ENCODE measurements at regions not wholly inside any gene's neighbourhood (a gene's known extent, or its start where the extent isn't known, plus 50 kb on each side); places are given as distances from the start of the nearest gene placed in this dataset.

- no peak for DNase-seq
- Histone ChIP-seq H3K36me3 (no peaks in the 10 kb centered on the region), H3K4me1 (peaks cover 0 to 15% (median 7%) of the 10 kb centered on the region in 6 donors), H3K27me3 (replicated peaks in 1 of 7) (no peaks in the 10 kb centered on the region), H3K4me3 (no peak overlapping the region), H3K9me3 (no peaks in the 10 kb centered on the region), H3K27ac (no peak overlapping the region)
- intact Hi-C loops (cut with DNase I; ENCODE audit: low total_unique reads): no loop called here
- TF ChIP-seq POLR2A (IDR thresholded peaks at IDR 0.05) (no peak), POLR2AphosphoS5 (IDR thresholded peaks at IDR 0.05) (no peak)
- TF ChIP-seq, protein P1, sequence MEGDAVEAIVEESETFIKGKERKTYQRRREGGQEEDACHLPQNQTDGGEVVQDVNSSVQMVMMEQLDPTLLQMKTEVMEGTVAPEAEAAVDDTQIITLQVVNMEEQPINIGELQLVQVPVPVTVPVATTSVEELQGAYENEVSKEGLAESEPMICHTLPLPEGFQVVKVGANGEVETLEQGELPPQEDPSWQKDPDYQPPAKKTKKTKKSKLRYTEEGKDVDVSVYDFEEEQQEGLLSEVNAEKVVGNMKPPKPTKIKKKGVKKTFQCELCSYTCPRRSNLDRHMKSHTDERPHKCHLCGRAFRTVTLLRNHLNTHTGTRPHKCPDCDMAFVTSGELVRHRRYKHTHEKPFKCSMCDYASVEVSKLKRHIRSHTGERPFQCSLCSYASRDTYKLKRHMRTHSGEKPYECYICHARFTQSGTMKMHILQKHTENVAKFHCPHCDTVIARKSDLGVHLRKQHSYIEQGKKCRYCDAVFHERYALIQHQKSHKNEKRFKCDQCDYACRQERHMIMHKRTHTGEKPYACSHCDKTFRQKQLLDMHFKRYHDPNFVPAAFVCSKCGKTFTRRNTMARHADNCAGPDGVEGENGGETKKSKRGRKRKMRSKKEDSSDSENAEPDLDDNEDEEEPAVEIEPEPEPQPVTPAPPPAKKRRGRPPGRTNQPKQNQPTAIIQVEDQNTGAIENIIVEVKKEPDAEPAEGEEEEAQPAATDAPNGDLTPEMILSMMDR (IDR thresholded peaks at IDR 0.05 in 8 of 11, conservative IDR thresholded peaks at IDR 0.05 in 3 of 11): no peak
- 86 to 94% (median 90%) methylated on average over 1 of the region's 1 CpG for whole genome bisulfite sequencing, 5 donors
Measured at GRCh38 chr11:109986488-109986887, 106.7 kb upstream of the ZC3H12C start.

- H3K9me3 ChIP-seq: no peaks in the 10 kb centered on the region
- TF ChIP-seq POLR2A (IDR thresholded peaks at IDR 0.05): no peak
- TF ChIP-seq, protein P1 (IDR thresholded peaks at IDR 0.05 in 8 of 11, conservative IDR thresholded peaks at IDR 0.05 in 3 of 11): no peak
- no peak for TF ChIP-seq POLR2AphosphoS5 (IDR thresholded peaks at IDR 0.05)
- no peaks in the 10 kb centered on the region for H3K36me3 ChIP-seq
- DNase-seq: no peak
- no peak overlapping the region for H3K27ac ChIP-seq
- H3K4me3 ChIP-seq: no peak overlapping the region
- 93 to 98% (median 96%) methylated on average over 1 of the region's 1 CpG for WGBS, 5 donors
- no peaks in the 10 kb centered on the region for H3K4me1 ChIP-seq
- intact Hi-C loops (cut with DNase I; ENCODE audit: low total_unique reads): no loop called here
- no peaks in the 10 kb centered on the region for H3K27me3 ChIP-seq (replicated peaks in 1 of 7)
Measured at GRCh38 chr11:109991835-109992234, 101.4 kb upstream of the ZC3H12C start.

DNA sequence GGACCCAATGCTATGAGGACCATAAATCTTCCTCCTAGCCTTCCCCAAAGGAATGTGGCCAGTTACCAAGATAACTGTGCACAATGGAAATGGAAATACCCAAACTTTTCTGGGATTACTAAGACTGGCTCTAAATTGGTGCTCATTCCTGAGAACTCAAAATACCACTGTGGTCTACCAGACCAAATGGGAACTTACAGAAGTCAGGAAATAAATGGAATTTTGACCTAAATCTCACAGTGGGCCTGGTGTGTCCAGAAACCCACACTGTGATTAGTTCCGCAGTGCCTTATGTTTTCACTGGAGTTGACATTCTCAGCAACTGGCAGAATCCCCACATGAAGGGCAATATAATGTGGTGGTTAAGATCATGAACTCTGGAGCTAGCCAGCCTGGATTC is 99.4 kb upstream of the ZC3H12C start:
- no peaks in the 10 kb centered on the region for H3K9me3 ChIP-seq
- no peaks in the 10 kb centered on the region for H3K27me3 ChIP-seq (replicated peaks in 1 of 7)
- no peak overlapping the region for H3K4me3 ChIP-seq
- H3K4me1 ChIP-seq: no peaks in the 10 kb centered on the region
- no peaks in the 10 kb centered on the region for H3K36me3 ChIP-seq
- DNase-seq: no peak
- no peak overlapping the region for H3K27ac ChIP-seq
- 93 to 100% (median 98%) methylated on average over 1 of the region's 1 CpG for WGBS, 5 donors
- TF ChIP-seq POLR2AphosphoS5 (IDR thresholded peaks at IDR 0.05) (no peak), POLR2A (IDR thresholded peaks at IDR 0.05) (no peak)
- TF ChIP-seq, protein P1 (IDR thresholded peaks at IDR 0.05 in 8 of 11, conservative IDR thresholded peaks at IDR 0.05 in 3 of 11): no peak
- intact Hi-C loops (cut with DNase I; ENCODE audit: low total_unique reads): no loop called here

- no peaks in the 10 kb centered on the region for H3K36me3 ChIP-seq
- WGBS, 5 donors: 78 to 93% (median 90%) methylated on average over 6 of the region's 6 CpGs
- no peaks in the 10 kb centered on the region for H3K4me1 ChIP-seq
- no peak overlapping the region for H3K4me3 ChIP-seq
- intact Hi-C loops (cut with DNase I; ENCODE audit: low total_unique reads): no loop called here
- DNase-seq: no peak
- no peaks in the 10 kb centered on the region for H3K27me3 ChIP-seq (replicated peaks in 1 of 7)
- H3K27ac ChIP-seq: no peak overlapping the region
- no peaks in the 10 kb centered on the region for H3K9me3 ChIP-seq
- TF ChIP-seq POLR2AphosphoS5 (IDR thresholded peaks at IDR 0.05) (no peak), POLR2A (IDR thresholded peaks at IDR 0.05) (no peak)
- TF ChIP-seq, protein P1 (IDR thresholded peaks at IDR 0.05 in 8 of 11, conservative IDR thresholded peaks at IDR 0.05 in 3 of 11): no peak
Measured at GRCh38 chr11:109994907-109995306, 98.3 kb upstream of the ZC3H12C start.

Measured in spleen (tissue), 11 donors.